Heart left ventricle (tissue), 13 donors: ENCODE measurements at regions not wholly inside any gene's neighbourhood (a gene's known extent, or its start where the extent isn't known, plus 50 kb on each side); places are given as distances from the start of the nearest gene placed in this dataset.

ENCODE experiments used
- CTCF ChIP-seq, 12 donors: fragments of 200-600 bp; sonication (generic) in 4 of 12; IDR thresholded peaks; one replicate each; pipeline versions ENCODE4 v1.5.0 to v1.8.0; 2018 to 2022; ENCODE audit warnings: antibody characterized with exemption in 12 of 12, mild to moderate bottlenecking in 5 of 12
- POLR2A ChIP-seq, 2 donors: fragments of 450-650 bp; IDR thresholded peaks; one replicate each; pipeline ENCODE4 v1.6.1; 2017; ENCODE audit warnings: antibody characterized with exemption in 2 of 2, mild to moderate bottlenecking in 2 of 2, moderate library complexity in 2 of 2
- donor health status: ischemic (EF 13 %, LVEDD 7.1; RV severe dilation, severe dysfunction).
- donor health status: DM: no; HTN: yes; CAD: no.
- donor health status: DM: no; HTN: no; CAD: no.
- donor health status: ischemic (EF 25% LVEDD 6.9; RV normal size, moderate dysfunction).
- donor health status: ischemic (EF 25% LVEDD 5.7; RV mildly dilated, moderate dysfunction).
- donor health status: ischemic (EF 35%, LVEDD 5.7; RV mildly dilated, moderate dysfunction).
- donor health status: nonischemic (EF 11% LVEDD 7.7; RV severe dilation, severe dysfunction).
- donor health status: DM: yes; HTN: yes; CAD: no.
- donor health status: PGD.
- donor health status: ischemic (EF 29% LVEDD 5.4; RV normal size, mild dysfunction).
- donor health status: nonischemic (EF 23%, LVEDD 6.1; RV moderate dilation, normal function).

- TF ChIP-seq CTCF (IDR thresholded peaks at IDR 0.05): no peak
- TF ChIP-seq POLR2A (IDR thresholded peaks at IDR 0.05): no peak
Observed at GRCh38 chr6:40815731-40816130, 223.3 kb downstream of the UNC5CL start.
